Smooth muscle cell (in vitro differentiated cells): ENCODE measurements at regions not wholly inside any gene's neighbourhood (a gene's known extent, or its start where the extent isn't known, plus 50 kb on each side); places are given as distances from the start of the nearest gene placed in this dataset.

Experiments used
- DNase-seq: peaks from one replicate; lab custom pipeline; 2025; ENCODE audit not compliant: unreplicated experiment; lab: John Stamatoyannopoulos, UW
- H2AFZ ChIP-seq: fragments of 200-600 bp; sonication (generic); 2 replicates; pipeline ENCODE4 v1.6.0; 2016; ENCODE audit warnings: antibody characterized with exemption, low read depth, mild to moderate bottlenecking
- H3F3A ChIP-seq: fragments of 200-600 bp; sonication (generic); 2 replicates; pipeline ENCODE4 v1.6.0; 2017; ENCODE audit warnings: antibody characterized with exemption, low read depth
- H3K27ac ChIP-seq: fragments of 200-600 bp; sonication (generic); 2 replicates; pipeline ENCODE4 v1.5.1; 2016; ENCODE audit warnings: low read depth, mild to moderate bottlenecking
- H3K27me3 ChIP-seq: fragments of 200-600 bp; sonication (generic); 2 replicates; pipeline ENCODE4 v1.6.1; 2016; ENCODE audit warnings: low read depth, mild to moderate bottlenecking
- H3K36me3 ChIP-seq: fragments of 200-600 bp; sonication (generic); 2 replicates; pipeline ENCODE4 v1.5.1; 2016; ENCODE audit warnings: low read depth
- H3K4me1 ChIP-seq: fragments of 200-600 bp; sonication (generic); 2 replicates; pipeline ENCODE4 v1.5.1; 2016; ENCODE audit warnings: low read depth
- H3K4me2 ChIP-seq: fragments of 200-600 bp; sonication (generic); 2 replicates; pipeline ENCODE4 v1.6.0; 2016; ENCODE audit warnings: mild to moderate bottlenecking
- H3K4me3 ChIP-seq: fragments of 200-600 bp; sonication (generic); 2 replicates; pipeline ENCODE4 v1.5.1; 2016; ENCODE audit warnings: mild to moderate bottlenecking
- H3K79me2 ChIP-seq: fragments of 200-600 bp; sonication (generic); 2 replicates; pipeline ENCODE4 v1.6.0; 2016; ENCODE audit warnings: low read depth, mild to moderate bottlenecking
- H3K9ac ChIP-seq: fragments of 200-600 bp; sonication (generic); 2 replicates; pipeline ENCODE4 v1.6.0; 2016; ENCODE audit warnings: low read depth
- H3K9me3 ChIP-seq: fragments of 200-600 bp; sonication (generic); replicated peaks from 2 replicates; pipeline ENCODE4 v1.5.1; 2016; ENCODE audit warnings: low read depth
- H4K20me1 ChIP-seq: fragments of 200-600 bp; sonication (generic); 2 replicates; pipeline ENCODE4 v1.6.0; 2016; ENCODE audit warnings: low read depth
- WGBS: methylation state at CpG from one replicate; pipeline ENCODE4 v1.1.7; 2016; ENCODE audit warnings: low lambda C conversion rate; 5-methylcytosine and 5-hydroxymethylcytosine counted together
- TF ChIP-seq, protein P1 (sequence below): fragments of 200-600 bp; sonication (generic); IDR thresholded peaks from 2 replicates; pipeline ENCODE4 v1.5.1; 2017; ENCODE audit warnings: borderline replicate concordance, mild to moderate bottlenecking, antibody characterized with exemption; ENCODE audit not compliant: insufficient read depth, poor library complexity, severe bottlenecking

GRCh38 chr17:34781571-34782108 is 179.6 kb downstream of the CCT6B start:
- H4K20me1 ChIP-seq, result no peaks in the 10 kb centered on the region
- H3K9me3 ChIP-seq, result no peaks in the 10 kb centered on the region
- H3K4me2 ChIP-seq, result peak overlapping the region; percentile 3
- H3K79me2 ChIP-seq, result no peaks in the 10 kb centered on the region
- 27% methylated on average over 12 of the region's 12 CpGs for WGBS
- H3F3A ChIP-seq, result no peaks in the 10 kb centered on the region
- H3K4me1 ChIP-seq, result peaks cover 9% of the 10 kb centered on the region
- DNase-seq, result no peak
- no peaks in the 10 kb centered on the region for H3K36me3 ChIP-seq
- peak overlapping the region; percentile 70 for H3K27ac ChIP-seq
- no peak overlapping the region for H2AFZ ChIP-seq
- H3K27me3 ChIP-seq, result peaks cover 23% of the 10 kb centered on the region
- TF ChIP-seq, protein P1, sequence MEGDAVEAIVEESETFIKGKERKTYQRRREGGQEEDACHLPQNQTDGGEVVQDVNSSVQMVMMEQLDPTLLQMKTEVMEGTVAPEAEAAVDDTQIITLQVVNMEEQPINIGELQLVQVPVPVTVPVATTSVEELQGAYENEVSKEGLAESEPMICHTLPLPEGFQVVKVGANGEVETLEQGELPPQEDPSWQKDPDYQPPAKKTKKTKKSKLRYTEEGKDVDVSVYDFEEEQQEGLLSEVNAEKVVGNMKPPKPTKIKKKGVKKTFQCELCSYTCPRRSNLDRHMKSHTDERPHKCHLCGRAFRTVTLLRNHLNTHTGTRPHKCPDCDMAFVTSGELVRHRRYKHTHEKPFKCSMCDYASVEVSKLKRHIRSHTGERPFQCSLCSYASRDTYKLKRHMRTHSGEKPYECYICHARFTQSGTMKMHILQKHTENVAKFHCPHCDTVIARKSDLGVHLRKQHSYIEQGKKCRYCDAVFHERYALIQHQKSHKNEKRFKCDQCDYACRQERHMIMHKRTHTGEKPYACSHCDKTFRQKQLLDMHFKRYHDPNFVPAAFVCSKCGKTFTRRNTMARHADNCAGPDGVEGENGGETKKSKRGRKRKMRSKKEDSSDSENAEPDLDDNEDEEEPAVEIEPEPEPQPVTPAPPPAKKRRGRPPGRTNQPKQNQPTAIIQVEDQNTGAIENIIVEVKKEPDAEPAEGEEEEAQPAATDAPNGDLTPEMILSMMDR, result no peak
- H3K4me3 ChIP-seq, result no peak overlapping the region
- no peak overlapping the region for H3K9ac ChIP-seq

GRCh38 chr17:34781071-34781470 is 180.2 kb downstream of the CCT6B start:
- no peaks in the 10 kb centered on the region for H3K36me3 ChIP-seq
- peak overlapping the region; percentile 70 for H3K27ac ChIP-seq
- no peaks in the 10 kb centered on the region for H3K9me3 ChIP-seq
- H3K9ac ChIP-seq, result no peak overlapping the region
- no peaks in the 10 kb centered on the region for H3K79me2 ChIP-seq
- H3F3A ChIP-seq, result no peaks in the 10 kb centered on the region
- H4K20me1 ChIP-seq, result no peaks in the 10 kb centered on the region
- WGBS, result 49% methylated on average over 3 of the region's 3 CpGs
- peak overlapping the region; percentile 3 for H3K4me2 ChIP-seq
- H3K27me3 ChIP-seq, result peaks cover 22% of the 10 kb centered on the region
- H2AFZ ChIP-seq, result no peak overlapping the region
- no peak overlapping the region for H3K4me3 ChIP-seq
- TF ChIP-seq, protein P1, result no peak
- DNase-seq, result no peak
- H3K4me1 ChIP-seq, result peaks cover 9% of the 10 kb centered on the region

DNA sequence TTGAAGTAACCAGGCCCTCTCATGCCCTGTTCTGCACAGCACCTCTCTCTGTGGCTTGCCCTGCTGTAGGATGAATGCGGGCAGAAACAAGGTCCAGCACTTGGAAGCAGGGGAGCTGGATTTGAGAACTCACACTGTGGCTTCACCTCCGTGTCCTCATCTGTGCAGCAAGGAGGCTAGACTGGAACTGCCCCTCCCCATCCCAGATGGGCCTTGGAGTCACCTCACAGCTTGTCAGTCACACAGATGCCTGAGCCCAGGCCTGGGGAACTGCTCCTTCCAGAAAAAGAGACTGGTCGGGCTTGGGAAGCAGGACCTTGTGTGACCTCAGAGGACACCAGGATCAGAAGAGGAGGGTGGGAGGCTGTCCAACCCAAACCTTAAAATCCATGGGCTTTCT is 180.8 kb downstream of the CCT6B start:
- WGBS, result 91% methylated on average over 3 of the region's 3 CpGs
- H3K4me2 ChIP-seq, result no peak overlapping the region
- H3K27me3 ChIP-seq, result peaks cover 19% of the 10 kb centered on the region
- H2AFZ ChIP-seq, result no peak overlapping the region
- no peaks in the 10 kb centered on the region for H3K9me3 ChIP-seq
- no peak for DNase-seq
- H4K20me1 ChIP-seq, result no peaks in the 10 kb centered on the region
- H3K36me3 ChIP-seq, result no peaks in the 10 kb centered on the region
- peaks cover 9% of the 10 kb centered on the region for H3K4me1 ChIP-seq
- TF ChIP-seq, protein P1, result no peak
- peak overlapping the region; percentile 70 for H3K27ac ChIP-seq
- H3F3A ChIP-seq, result no peaks in the 10 kb centered on the region
- H3K79me2 ChIP-seq, result no peaks in the 10 kb centered on the region
- no peak overlapping the region for H3K4me3 ChIP-seq
- H3K9ac ChIP-seq, result no peak overlapping the region
